Fibroblast of peridontal ligament (primary cell): ENCODE measurements at regions not wholly inside any gene's neighbourhood (a gene's known extent, or its start where the extent isn't known, plus 50 kb on each side); places are given as distances from the start of the nearest gene placed in this dataset.
A peak's percentile ranks its signal among the peaks of the same experiment; 100 is the strongest.

Experiments used
- DNase-seq: peaks from one replicate; pipeline ENCODE4 v3.0.0-alpha.2; 2010; ENCODE audit errors: extremely low read depth

DNA sequence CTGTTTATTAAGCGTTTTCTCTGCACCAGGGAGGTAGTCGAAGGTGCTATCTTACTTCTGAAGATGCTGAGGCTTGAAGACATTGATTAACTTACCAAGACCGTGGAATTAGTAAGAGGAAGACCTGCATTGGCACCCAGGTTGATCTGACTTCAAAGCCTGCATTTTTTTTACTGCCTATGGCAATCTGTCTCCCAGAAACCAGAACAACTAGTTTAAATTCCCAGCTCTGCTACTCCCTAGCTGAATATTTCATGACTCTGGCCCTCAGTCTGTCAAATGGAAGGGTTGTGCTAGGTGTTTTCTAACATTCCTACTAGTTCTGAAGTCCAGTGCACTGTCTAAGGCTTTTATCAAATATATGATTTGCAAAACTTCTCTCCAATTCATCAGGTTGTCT lies 52.0 kb upstream of the GRAMD1B start:
- no peak for DNase-seq

DNA sequence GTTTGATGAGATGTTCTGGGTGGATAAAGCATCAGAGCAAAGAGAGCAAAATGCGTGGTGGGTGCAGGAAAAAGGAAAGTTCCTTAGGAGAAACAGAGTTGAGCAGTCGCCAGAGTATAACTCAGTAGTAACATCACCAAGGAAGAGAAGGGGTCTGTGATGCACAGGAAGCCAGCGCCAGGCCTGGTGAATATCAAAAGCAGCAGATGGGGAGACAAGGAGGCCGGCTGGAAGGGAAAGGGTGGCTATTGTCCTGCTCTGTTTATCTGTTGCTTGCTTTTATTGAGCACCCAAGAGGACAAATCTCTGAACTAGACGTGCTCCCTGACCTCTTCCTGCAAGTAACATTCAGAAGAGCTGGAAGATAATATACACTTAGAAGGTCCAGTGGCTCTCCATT lies 52.7 kb upstream of the GRAMD1B start:
- no peak for DNase-seq

DNA sequence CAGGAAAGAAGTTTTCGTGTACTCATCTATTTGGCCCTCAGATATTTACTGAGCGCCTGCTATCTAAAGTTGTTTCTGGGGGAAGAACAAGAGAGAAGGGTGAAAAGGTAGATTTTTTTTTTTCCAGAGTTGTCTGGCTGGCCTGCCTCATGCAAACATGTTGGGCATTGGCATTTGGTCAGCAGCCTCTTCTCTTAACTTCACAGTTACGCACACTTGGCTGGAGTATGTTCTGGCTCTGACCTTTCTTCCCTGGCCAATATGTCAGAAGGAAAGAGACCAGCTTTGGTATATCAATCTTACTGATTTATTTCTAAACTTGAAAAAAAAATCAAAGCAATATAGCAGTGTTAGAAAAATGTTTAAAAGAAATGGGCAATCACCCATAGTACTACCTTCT lies 54.2 kb upstream of the GRAMD1B start:
- DNase-seq = no peak

DNA sequence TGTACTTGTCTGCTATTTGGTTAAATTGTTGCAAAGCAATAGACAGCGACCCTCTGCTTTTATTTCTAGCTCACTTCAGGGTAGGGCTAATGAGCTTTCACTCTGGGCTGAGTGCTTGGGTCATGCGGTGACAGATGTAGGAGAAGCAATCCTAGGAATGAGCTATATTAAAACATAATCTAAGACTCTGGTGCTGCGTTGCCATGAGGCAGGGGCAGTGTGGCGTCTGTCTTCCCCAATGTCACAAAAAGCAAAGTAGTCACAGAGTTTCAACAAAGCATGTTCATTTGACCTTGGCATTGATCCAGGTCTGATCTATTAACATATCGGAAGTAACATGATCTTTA lies 55.5 kb upstream of the GRAMD1B start:
- no peak for DNase-seq

DNA sequence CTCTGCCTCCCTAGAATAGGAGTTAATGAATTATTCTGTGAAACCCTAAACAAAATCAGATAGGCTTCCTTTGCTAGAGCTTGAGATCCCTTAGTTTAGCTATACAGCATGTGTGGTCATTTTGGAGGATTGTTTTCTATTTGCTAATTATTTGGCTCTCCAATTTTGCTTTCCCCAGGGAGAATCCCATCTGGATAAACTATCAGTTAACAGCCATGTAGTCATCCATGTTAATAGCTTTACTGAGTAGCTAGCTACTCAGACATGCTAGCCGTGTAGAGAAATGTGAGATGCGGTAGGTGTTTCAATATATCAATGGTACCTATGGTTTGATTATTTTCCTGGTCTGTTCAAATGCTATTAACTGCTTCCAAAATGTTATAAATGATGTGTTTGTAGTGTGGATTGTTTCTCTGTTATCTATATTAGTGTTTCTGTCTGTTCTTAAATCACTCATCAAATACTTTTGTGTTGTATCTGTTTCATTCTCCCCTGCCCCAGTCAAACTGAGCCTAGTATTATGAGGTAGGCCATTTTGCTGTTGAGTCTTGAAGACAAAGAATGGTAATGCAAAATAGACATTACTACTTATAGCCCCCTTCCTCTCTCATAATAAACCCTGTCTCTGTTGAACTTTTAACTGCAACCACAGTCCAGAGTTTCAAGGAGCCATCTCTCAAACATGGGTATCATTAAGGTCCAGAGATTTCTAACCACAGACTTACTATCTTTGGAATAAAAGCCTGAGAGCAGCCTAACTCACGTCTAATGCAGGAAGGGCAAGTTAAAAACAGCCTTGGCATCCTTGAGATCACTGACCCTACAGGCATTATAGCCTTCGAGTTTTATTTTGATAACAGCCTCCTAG lies 56.1 kb upstream of the GRAMD1B start:
- DNase-seq = no peak

DNA sequence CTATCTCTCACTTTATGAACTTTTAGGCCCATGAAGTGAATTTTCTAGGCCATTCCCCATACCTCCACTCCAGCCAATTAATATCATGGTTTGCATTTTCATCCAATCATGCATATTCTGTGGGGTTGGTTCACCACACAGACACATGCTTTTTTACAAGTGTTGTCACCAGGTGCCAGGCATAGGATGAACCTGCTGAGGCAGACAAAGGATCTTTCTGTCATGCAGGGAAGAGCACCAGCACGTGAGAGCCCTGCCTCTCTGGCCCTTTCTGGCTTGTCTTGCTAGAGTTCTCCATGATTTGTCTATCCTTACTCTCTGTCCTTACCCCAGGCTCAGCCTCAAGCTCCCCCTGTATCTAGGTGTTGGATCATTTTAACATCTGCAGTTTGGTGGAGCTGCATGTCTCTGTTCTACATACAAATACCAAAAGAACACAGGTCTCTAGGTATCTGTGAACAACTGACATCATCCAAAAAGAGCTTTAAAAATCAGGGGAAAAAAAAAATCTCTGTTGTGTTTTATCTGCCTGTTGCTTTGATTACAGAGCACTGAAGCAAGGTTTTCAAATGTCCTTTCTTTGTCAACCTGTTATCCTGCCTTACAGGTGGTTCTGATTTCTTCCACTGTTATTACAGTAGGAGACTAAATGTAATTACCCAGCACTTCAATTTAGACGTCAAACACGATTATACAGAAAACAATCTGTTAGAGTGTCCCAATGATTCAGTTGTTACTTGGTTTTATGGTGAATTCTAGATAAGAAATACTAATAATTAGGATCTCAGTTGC lies 58.4 kb upstream of the GRAMD1B start:
- no peak for DNase-seq

DNA sequence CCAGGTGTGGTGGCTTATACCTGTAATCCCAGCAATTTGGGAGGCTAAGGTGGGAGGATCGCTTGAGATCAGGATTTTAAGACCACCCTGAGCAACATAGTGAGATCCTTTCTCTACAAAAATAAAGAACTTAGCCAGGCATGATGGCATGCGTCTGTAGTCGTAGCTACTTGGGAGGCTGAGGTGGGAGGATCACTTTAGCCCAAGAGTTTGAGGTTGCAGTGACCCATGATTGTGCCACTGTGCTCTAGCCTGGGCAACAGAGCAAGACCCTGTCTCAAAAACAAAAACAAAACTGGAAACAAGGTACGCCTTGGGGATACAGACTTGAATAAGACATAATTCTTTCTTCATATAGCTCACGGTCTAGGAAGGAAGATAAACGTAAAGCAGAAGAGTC lies 63.1 kb upstream of the GRAMD1B start:
- no peak for DNase-seq

DNA sequence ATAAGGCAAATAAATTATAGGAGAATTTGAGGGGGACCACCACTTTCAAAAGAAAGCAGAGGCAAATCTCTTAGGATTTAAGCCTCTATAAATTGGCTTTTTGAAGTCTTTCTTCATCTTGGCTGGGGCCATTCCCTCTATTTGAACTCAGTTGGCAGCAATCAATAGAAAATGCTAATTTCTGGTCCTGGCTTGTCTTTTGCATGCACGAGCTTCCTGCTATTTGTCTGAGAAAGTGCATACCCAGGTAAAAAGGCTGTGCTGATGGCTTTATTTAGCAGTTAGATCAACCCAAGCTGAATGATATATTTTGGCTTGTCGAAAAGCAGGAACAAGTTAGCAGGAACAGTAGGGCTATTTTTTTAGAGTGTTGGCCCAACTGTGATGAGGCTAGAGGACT lies 64.1 kb upstream of the GRAMD1B start:
- no peak for DNase-seq

DNA sequence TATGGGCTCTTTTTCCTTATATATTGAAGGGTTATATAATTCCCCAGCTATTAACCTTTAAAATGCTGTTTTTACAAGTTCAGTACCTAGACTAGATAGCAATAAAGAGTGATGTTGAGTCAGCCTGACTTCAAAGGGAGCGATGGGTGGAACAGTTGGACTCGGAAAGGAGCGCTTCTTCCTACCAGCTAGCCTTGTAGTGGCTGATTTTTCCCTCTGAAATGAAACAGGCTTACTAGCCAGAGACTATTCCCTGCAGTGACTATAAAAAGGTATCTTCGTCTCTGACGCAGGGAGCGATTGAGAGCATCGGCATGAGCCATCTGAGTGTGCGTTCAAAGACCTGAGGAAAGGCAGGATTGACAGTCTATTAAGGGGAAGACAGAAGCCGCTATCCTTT lies 66.0 kb upstream of the GRAMD1B start:
- no peak for DNase-seq

DNA sequence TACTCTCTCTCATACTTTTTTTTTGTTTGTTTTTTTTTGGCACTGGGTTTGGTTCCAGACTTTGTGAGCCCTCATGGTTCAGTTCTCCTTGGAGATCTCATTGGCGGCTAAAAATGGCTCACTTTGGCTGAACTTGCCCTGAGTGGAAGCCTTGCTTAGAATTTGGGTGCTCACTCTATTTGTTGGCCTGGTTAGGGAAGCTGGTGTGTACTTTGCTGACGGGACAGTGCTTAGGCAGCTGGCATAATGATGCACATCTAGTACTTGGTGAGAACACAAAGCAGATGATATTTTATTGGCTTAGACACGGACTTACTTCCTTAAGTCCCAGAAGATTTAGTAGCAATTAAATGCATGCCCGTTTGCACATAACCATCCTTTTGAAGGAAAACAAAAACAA lies 66.5 kb upstream of the GRAMD1B start:
- DNase-seq = no peak

DNA sequence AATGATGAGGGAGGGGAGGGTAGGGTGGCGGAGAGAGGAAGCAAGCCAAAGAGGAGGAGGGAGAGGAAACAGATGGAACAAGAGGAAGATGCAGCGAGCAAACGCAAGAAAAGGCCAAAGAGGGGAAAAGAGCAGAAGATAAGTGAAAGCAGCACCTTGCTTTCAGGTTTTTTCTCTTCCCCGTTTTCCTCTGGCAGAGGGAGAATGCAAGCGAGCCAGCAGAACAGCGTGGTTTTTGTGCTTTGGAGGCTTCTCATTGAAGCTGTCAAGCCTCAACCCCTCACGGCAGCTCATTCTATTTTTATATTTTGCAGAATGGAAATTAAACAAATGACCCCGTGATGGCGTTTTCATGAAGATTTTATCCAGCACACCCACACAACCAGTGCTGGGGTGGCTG lies 67.1 kb upstream of the GRAMD1B start:
- no peak for DNase-seq

DNA sequence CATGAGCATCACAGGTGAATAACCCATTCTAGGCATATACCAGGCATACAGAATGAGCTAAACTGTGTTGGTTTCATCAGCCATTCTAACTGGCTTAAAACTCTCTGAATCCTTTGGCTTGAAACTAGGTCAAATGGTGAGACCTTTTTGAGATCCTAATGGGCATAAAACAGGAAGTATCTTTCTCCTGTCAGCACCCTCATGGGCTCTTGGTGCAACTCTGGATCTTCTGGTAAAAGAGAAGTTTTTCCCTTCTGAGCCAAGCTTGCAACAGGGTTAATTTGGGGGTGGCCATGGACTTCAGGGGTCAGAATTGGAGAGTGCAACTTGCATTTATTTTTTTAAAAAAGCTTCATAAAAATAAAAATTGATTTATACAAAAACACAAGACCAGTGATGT lies 67.9 kb upstream of the GRAMD1B start:
- DNase-seq = no peak

DNA sequence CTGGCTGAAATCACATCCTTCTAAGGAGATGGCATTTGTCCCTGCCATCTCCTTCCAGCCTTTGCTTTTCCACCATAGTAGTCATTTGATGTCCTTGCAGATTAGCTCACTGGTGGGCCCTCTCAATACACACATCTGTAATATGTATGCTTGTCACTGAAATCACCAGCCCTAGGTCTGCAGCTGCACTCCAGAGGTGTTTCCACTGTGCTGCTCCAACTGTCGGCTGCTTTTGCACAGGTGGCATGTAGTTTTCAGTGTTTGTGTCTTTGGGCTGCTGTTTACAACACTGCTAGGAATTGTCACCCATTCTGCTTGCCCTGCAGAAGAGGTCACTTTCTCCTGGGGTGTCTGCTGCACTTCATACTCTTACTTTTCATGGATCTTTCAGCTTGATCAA lies 69.0 kb upstream of the GRAMD1B start:
- no peak for DNase-seq

DNA sequence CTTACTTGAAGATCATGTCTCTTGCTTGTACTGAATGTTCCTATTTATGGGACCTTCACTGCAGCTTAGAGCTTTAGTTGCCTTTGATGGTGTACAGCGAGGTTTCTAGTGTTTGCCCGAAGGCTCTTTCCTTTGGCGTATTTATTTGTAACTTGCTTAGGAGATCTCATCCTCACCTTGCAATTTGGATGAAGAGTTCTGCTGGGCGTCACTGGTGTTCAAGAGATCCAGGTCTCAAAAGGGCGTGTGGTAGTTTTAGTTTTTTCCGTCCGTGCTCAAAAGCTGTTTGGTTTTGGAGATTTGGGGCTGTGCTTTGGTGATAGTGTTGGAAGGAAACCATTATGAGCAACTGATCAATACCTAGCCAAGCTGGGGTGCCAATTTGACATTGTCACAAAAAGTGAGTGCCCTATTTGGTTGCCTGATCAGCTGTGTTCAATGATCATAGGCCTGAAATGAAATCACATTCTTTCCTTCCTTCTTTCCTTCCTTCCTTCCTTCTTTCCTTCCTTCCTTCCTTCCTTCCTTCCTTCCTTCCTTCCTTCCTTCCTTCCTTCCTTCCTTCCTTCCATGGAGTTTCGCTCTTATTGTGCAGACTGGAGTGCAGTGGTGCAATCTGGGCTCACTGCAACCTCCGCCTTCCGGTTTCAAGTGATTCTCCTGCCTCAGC lies 69.7 kb upstream of the GRAMD1B start:
- DNase-seq = no peak

DNA sequence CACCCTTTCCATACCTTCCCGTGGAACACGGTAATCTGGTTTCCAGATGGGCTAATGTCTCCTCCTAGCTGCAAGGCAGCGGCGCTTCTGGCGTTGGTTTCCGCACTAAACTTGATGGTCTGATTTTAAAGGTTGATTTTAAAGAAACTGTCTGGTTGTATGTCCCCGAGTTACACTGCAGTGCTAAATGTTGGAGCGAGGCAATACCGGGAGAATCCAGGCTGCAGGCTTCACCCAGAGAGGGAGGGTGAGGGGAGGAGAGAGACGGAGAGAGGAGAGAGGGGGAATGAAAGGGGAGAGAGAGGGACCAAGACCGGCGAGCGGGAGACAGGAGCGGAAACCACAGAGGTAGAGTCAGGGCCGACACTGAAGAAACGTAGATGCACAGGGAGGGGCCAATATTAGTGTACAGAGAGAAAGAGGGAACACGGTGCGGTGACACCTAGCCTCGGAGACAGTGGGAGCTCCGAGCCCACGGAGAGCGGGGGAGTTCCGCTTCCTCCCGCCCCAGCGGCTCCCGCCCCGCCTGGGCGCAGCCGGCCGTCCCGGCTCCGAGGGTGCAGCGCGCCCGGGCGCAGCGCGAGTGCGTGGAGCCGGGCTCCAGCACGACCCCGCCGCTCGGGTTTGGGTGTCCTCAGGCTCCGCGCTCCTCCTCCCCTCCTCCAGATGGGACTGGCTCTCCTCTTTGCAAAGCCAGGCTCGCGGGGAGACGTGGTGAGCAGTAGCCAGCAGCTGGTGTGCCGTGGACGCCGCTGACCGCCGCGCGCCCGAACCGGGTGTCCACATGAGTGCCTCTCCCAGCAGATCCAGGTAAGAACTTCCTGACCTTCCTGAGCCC lies 71.9 kb upstream of the GRAMD1B start:
- DNase-seq = peak; percentile 48

DNA sequence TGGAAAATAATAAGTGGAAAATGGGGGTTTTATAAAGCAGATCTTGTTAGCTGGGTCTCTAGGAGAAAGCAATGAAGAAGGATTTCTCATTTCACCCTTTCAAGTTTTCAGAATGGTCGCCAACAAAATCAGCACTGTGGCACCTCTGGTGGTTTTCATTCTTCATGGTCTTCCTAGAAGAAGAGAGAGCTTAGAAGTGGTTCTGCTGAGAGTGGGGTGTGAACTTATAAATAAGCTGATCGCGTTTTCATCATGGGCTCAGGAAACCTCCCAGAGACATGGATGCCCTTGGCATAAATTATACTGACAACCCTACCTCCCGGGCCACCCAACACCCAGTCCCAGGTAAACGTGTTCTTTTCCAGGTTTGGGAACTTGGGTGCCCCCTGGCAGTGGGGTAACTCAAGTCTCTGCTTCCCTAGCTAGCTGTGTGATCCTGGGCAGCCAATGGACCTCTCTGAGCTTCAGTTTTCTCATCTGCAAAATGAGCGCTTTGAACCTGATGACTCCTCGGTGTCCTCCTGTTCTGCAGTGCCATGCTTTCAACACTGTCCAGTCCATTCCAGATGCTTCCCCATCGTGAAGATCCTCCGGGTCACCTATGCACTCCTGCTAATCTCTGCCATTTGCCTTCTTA lies 72.6 kb upstream of the GRAMD1B start:
- no peak for DNase-seq

DNA sequence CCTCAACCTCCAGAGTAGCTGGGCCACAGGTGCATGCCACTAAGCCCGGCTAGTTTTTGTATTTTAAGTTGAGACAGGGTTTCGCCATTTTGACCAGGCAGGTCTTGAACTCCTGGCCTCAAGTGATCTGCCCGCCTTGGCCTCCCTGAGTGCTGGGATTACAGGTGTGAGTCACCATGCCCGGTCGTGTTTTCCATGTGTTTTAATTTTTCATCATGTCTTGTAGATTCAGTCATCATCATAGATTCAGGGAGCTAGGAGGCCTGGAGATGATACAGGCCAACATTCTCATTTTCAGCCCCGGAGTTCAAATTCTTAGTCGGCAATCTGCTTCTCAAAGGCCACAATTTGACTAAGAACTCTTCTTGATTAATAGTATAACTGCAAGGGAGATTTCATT lies 73.5 kb upstream of the GRAMD1B start:
- DNase-seq = no peak

DNA sequence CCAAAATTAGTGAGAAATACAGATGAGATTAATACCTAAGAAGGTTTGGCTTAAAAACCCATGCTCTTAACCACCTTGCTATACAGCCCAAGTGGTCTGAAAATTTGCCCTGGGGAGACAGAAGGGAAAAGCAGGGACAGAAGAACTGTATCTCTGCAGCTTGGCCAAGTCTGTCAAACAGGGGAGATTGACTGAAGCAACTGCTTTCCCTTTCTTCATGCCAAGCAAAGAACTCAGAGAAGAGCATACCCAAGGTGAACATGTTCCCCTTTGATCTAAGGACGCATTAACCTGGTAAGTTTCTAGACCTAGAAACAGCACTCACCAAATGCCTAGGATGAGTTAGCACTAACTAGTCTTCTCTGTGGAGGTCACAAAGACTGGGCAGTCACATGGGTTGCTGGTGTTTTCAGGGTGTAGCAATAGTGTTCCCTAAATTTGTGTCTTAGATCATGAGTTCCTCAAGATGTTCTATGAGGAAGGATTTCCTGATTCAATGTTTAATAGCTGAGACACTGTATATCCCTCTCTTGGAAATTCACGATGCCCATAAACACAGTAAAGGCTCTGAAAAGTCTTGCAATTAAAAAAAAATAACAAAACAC lies 75.6 kb upstream of the GRAMD1B start:
- no peak for DNase-seq

DNA sequence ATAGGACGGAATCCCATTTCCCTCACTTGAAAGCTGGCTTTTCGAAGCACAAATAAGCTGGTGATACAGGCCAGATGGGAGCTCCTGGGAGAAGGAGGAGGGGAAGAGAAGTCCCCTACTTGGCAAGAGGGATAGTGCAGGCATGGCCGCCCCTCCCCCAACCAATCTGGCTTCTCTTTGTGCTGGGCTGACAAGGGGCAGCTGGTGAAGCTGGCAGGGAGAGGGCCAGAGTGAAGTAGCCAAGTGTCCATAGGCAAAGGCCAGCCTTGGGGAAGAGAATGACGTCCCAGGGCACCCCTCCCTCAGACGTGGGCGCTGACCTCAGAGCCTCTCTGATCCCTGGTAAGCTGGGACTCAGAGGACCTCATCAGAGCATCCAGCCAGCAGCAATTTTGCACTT lies 78.7 kb upstream of the GRAMD1B start:
- DNase-seq = no peak

DNA sequence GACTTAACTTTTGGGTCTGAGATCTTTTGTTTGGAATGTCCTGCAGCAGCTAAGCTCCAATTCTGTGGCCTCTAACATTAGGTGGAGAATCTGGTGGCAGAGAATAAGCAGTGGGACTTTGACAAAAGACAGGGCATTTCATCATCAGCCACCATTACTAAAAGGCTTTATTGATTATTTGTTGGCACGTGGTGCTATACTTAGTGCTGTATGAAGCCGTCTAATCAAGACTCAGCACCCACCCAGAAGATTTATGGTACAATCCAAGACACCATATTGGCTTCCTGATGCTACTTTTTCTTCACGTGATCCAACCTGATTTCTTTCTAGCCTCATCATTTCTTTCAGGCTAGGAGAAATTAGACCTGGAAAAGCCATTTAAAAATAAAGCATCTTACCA lies 80.7 kb upstream of the GRAMD1B start:
- no peak for DNase-seq

DNA sequence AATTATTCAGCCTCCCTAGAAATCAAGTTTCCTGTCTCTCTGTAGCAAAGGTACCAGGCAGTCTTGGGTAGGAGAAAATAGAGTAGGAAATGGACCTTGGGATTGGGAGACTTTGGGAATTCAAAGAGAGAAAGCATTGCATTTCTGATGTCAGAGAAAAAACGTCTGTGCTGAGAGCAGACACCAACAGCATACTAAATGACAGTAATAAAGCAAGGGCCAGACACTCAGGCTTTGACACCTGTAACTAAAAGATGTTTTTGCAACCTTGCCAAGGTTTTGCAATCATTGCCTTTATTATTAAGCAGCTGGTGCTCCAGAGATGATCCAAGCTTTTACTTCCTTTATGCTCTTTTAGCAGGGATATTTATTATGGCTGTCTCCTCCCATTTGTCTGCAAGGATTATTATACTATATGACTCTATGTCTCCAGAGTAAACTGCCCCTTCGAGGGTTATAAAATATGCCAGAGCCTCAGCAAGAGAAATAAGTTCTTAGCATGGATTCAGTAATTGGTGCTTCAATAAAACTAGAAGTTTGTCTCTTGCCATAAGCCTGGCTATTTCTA lies 85.2 kb upstream of the GRAMD1B start:
- no peak for DNase-seq
